Mucosa of descending colon (tissue), 3 donors: ENCODE measurements at regions not wholly inside any gene's neighbourhood (a gene's known extent, or its start where the extent isn't known, plus 50 kb on each side); places are given as distances from the start of the nearest gene placed in this dataset.
"Not testable (repeated sequence)": the region's sequence is repeated elsewhere in the genome, so short reads cannot be mapped to it uniquely, and the experiment has no call there.

Experiments
- ATAC-seq: fragments of 200-7000 bp; cut with Tn5 transposase; one replicate; pipeline ENCODE4 v1.9.1; 2020; ENCODE audit warnings: mild to moderate bottlenecking, moderate library complexity
- DNase-seq, 3 donors: peaks; one replicate each; pipeline ENCODE4 v3.0.0-alpha.2; 2020
- H3K36me3 ChIP-seq: fragments of 200-600 bp; one replicate; pipeline ENCODE4 v1.8.0; 2021; ENCODE audit warnings: low read depth, mild to moderate bottlenecking
- H3K4me1 ChIP-seq: fragments of 200-600 bp; one replicate; pipeline ENCODE4 v1.8.0; 2021; ENCODE audit warnings: low read depth, mild to moderate bottlenecking
- H3K4me3 ChIP-seq: fragments of 200-600 bp; one replicate; pipeline ENCODE4 v1.8.0; 2021; ENCODE audit warnings: mild to moderate bottlenecking
- H3K9me3 ChIP-seq: fragments of 200-600 bp; one replicate; pipeline ENCODE4 v1.8.0; 2021; ENCODE audit warnings: mild to moderate bottlenecking
- CTCF ChIP-seq: fragments of 200-600 bp; IDR thresholded peaks from one replicate; pipeline ENCODE4 v1.8.0; 2022; ENCODE audit warnings: antibody characterized with exemption, mild to moderate bottlenecking
- intact Hi-C, 2 donors: fragments of 100-400 bp; cut with DNase I in 1 of 2; cut with micrococcal nuclease in 1 of 2; formaldehyde crosslinking; loops; one replicate each; pipeline versions ENCODE4 v1.11.0 to v1.11.1; 2022; cut with DNase I, micrococcal nuclease
- donor health status: DM: no; HTN: no; CAD: no; lungs with moderate emphysema.
- donor health status: DM: no; HTN: no; CAD: no.
- donor health status: DM: no; HTN: yes; CAD: no.

GRCh38 chr2:84116143-84116542 is 342.9 kb downstream of the SUCLG1 start:
- DNase-seq: no peak
- TF ChIP-seq CTCF: no peak
- Histone ChIP-seq H3K9me3 (no peaks in the 10 kb centered on the region), H3K4me3 (no peak overlapping the region), H3K4me1 (no peaks in the 10 kb centered on the region), H3K36me3 (no peaks in the 10 kb centered on the region)
- ATAC-seq: no peak
- intact Hi-C loops: no loop called here

- no peaks in the 10 kb centered on the region for H3K4me1 ChIP-seq
- DNase-seq (no peak), ATAC-seq (no peak)
- H3K9me3 ChIP-seq: no peaks in the 10 kb centered on the region
- no peaks in the 10 kb centered on the region for H3K36me3 ChIP-seq
- H3K4me3 ChIP-seq: no peak overlapping the region
- no peak for TF ChIP-seq CTCF
- intact Hi-C loops: no loop called here
These were observed 343.8 kb downstream of the SUCLG1 start for GRCh38 chr2:84115173-84115857.

- DNase-seq, H3K4me1 ChIP-seq, H3K9me3 ChIP-seq, H3K36me3 ChIP-seq, intact Hi-C loops, ATAC-seq, H3K4me3 ChIP-seq: not testable (repeated sequence)
These were observed 355.1 kb downstream of the SUCLG1 start for GRCh38 chr2:84103816-84104527.

- H3K9me3 ChIP-seq: peaks cover 3% of the 10 kb centered on the region
- H3K4me1 ChIP-seq: no peaks in the 10 kb centered on the region
- intact Hi-C loops: no loop called here
- no peak overlapping the region for H3K4me3 ChIP-seq
- ATAC-seq: no peak
- no peak for DNase-seq
- H3K36me3 ChIP-seq: no peaks in the 10 kb centered on the region
- TF ChIP-seq CTCF: no peak
These were observed 356.8 kb downstream of the SUCLG1 start for GRCh38 chr2:84102274-84102673.

GRCh38 chr2:84088656-84089055 is 370.4 kb downstream of the SUCLG1 start:
- intact Hi-C loops: no loop called here
- no peak for TF ChIP-seq CTCF

GRCh38 chr2:84085562-84085961 is 373.5 kb downstream of the SUCLG1 start:
- no peak for TF ChIP-seq CTCF

More at GRCh38 chr2:84088656-84089055, 370.4 kb downstream of the SUCLG1 start:
- Histone ChIP-seq H3K4me1 (no peaks in the 10 kb centered on the region), H3K4me3 (no peak overlapping the region), H3K9me3 (no peaks in the 10 kb centered on the region), H3K36me3 (no peaks in the 10 kb centered on the region)
- DNase-seq (no peak), ATAC-seq (no peak)

More at GRCh38 chr2:84085562-84085961, 373.5 kb downstream of the SUCLG1 start:
- intact Hi-C loops: no loop called here
- Histone ChIP-seq H3K9me3 (no peaks in the 10 kb centered on the region), H3K4me3 (no peak overlapping the region), H3K36me3 (no peaks in the 10 kb centered on the region), H3K4me1 (no peaks in the 10 kb centered on the region)
- DNase-seq (no peak), ATAC-seq (no peak)
